NCI-H2171 (cell line): ENCODE measurements at regions not wholly inside any gene's neighbourhood (a gene's known extent, or its start where the extent isn't known, plus 50 kb on each side); places are given as distances from the start of the nearest gene placed in this dataset.
"Not testable (repeated sequence)": the region's sequence is repeated elsewhere in the genome, so short reads cannot be mapped to it uniquely, and the experiment has no call there.

ENCODE experiments used
- DNase-seq: peaks from one replicate; lab custom pipeline; 2025; lab: John Stamatoyannopoulos, UW

DNA sequence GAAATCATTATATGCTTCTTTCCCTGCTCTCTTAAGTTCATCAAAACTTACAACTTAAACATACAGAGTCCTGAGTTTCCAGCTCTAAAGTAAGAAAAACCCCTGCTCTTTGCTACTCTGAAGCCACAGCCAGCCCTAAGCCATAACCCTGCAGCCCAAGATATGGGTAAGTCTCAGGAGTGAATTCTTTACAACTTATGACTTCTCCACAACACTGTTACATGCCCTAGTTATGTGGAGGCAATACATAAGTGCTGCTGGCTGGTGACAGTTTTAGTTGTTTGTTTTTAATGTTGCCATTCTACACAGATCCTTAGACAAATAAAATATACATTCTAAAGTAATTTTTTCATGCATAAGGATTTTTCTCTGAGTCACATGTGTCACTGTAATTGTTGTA, 100.2 kb downstream of the FBXO8 start:
- no peak for DNase-seq

DNA sequence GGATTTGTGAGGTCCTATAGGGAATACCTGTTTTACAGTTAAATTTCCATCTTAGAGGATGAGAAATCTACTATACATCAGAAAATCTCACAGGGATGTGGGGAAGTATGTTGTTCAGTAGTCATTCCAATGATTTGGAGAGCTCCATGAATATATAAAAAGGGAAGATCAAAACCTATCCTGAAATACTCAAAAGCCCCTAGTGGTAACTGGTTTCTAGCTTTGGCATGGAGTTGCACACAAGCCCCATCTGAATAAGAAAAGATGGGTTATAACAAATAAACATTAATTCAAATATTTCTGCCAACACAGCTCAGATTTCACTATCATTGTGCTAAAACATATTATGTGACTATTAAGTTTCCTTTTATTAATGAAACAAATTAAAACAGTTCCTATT, 101.6 kb downstream of the FBXO8 start:
- no peak for DNase-seq

DNA sequence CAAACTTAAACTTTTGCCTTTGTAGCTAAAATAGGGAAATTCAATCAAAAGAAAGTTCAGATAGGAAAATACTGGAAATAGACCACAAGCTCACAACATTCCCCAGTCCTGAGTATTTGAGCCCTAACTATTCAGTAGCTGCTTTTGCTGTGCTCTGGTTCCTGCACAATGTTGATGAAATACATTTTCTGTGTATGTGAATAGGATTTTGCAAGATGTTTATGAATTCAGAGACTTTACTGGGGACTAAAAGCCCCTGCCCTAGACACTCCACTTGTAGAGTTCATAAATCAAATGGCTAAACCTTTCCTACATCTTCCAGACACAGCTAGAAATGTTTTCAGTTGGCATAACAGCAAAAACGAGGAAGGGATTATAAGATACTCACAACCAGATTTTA, 105.9 kb downstream of the FBXO8 start:
- no peak for DNase-seq

DNA sequence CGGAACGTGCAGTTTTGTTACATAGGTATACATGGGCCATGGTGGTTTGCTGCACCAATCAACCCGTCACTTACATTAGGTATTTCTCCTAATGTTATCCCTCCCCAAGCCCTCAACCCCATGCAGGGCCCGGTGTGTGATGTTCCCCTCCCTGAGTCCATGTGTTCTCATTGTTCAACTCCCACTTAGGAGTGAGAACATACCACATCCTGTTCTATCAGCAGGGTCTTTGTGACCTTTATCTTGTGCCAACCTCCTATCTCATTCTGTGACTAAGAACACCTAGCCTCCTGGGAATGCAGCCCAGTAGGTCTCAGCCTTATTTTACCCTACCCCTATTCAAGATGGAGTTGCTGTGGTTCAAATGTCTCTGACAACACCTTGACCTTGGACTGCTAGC, 107.6 kb downstream of the FBXO8 start:
- DNase-seq = not testable (repeated sequence)

DNA sequence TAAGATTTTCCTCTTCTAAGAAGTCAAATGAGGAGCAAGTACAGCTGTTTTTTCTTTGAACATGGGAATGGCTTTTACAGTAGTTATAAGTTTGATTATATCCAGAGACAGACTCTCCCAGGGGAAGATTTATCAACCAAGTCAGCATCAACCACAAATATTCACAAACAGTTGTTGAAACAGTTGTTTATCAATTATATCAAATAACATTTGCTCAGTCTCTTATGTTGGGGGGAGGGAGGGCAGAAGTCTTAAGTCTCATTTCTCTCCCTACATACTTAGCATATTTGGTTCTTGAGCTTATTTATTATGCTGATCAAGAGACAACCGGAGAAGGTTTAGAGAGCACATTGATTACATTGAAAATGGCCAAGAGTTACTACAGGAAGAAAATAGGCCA, 110.1 kb downstream of the FBXO8 start:
- DNase-seq = no peak

DNA sequence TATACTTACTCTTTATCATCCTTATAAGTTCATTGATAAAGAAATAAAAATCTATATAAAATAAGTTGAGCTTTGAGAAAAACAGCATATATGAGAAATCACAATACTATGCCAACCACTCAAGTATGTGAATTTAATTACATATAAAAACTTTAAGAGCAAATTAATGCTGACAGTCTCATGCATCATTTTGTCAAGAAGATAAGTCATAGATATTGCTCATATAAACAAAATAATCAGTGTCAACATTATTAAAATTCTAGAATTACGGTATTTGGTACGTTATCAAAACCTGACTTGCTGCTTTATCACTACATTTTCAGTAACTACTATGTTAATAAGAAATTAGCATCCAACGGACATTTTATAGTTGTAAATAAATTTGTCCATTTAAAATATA, 111.2 kb downstream of the FBXO8 start:
- no peak for DNase-seq

DNA sequence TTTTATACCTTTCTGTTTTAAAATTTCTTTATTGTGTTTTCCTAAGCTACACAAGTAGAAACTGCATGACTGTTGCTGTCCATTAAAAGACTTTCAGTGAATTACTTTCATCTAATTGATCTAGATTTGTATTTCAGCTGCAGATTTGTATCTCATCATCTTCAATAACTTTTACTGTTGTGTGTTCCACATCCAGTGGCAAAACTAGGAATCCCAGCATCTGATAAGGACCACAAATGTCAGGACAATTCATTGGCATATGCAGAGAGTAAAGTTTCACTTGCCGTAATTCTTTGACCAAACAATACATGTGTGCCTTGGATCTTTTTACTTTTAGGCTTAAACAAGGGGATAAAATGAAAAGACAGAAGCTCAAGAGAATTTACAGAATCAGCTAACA, 112.6 kb downstream of the FBXO8 start:
- no peak for DNase-seq

DNA sequence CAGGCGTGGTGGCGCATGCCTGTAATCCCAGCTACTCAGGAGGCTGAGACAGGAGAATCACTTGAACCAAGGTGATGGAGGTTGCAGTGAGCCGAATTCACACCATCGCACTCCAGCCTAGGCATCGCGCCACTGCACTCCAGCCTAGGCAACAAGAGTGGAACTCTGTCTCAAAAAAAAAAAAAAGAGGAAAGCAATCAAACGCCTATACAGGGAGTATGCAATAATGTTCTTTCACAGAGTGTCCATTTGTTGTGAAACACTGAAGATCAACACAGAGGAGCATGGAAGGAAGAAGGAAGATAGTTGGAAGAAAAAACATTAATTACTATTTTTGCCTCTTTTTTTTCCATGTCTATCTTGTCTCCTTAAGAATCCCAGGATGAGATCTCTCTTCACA, 113.4 kb downstream of the FBXO8 start:
- DNase-seq = no peak

DNA sequence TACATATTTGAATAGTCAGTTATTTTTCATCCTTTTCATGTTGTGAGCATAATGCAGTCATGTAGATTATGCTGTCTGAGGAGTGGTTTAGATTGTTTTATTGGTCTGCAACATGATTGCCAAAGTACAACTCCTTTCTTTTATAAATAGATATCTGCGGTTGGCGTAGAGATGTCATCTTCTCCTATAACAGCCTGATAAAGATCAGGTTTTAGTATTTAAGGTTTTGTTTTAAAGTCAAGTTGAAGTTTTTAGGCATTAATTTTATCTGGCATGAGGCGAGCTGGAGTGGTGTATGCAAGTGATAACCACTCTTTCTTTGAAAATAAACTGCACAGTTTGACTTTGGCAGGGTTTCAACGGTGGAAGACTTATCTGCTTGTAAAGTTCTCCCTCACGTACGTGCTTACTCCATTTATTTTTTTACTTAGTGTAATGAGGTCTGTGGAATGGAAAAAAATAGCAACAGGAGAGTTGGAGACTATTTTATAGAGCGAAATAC, 126.3 kb downstream of the FBXO8 start:
- DNase-seq = no peak

DNA sequence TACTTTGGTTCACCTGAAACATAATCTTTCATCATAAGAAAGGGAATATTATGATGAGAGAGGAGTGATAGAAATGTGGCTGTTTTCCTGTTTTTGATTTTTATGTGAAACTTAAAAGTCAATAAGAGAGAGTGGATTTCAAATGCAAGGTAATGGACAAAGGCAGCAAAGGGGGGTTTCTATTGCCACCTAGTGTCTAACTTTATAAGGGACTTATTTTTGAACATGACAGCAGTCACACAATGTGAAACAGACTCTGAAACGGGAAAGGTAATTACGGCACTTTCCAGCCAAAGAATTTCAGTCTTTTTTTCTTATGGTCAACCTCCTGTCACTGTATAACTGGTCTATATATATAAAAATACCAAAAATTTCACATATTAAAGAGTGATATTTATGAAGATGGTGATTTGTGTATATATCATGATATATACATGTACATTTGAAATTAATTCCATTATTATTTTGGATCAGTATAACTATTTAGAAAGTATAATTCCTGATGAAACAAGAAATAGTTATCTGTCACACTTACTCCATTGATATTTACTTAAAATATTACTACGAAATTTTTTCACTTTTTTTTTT, 127.1 kb downstream of the FBXO8 start:
- peak; percentile 2 for DNase-seq

DNA sequence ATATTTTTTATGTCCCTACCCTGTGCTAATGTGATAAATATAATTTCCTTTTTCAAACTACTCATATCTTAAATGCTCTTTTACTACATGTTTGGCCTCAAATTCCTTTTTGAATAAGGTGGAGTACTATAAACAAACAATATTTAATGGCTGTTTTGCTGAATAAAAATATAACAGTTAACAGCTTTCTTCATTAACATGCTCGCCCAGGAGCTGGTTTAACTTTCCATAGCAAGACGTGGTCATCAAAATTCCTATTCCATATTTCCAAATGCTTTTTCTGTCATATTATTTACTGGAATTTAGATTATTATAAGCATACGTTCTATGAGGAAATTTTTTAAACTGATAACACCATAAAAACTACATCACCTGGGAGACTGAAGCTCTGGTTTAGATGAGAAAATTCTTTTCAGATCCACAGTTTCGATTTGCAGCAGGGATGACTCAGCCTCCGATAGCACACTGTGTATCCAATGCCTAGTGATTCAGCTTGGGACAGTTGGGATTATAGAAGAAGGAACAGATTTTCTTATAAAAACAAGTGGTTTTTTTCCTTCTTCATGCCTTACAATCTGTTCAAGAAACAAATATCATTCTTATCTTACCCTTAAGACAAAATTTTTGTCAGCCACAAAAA, 129.1 kb downstream of the FBXO8 start:
- no peak for DNase-seq

DNA sequence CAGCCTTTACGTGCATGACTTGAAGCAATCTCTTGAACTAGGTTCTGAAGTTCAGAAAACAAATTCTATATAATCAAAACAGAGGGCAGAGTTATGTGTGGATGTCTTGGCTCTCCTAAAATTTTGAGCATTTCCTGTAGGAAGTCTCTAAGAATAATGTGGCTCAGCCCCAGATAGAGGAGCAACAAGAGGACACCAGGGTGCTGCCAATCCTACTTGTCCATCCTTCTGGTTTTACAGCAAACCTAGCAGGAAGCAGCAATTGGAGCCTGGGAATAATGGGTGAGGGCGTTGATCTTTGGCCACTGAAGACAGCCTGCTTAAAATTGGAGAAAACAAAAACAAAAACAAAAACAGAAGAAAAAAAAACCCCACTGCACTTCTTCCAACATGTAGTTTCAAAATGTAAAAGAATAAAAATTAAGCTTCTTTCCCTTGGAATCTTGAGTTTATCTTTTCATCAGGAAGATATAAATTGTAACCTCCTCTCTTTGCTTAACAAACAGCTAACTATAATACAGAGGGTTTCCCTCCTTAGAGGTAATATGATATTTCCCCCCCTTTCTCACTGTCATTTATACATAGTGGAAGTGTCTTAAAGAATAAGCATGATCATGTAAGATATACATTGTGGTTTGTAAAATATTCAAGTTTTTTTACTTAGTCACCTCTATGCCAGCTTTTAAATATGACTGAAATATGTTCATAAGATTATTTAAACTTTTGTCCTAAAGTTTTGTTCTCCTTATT, 130.6 kb downstream of the FBXO8 start:
- DNase-seq = no peak

DNA sequence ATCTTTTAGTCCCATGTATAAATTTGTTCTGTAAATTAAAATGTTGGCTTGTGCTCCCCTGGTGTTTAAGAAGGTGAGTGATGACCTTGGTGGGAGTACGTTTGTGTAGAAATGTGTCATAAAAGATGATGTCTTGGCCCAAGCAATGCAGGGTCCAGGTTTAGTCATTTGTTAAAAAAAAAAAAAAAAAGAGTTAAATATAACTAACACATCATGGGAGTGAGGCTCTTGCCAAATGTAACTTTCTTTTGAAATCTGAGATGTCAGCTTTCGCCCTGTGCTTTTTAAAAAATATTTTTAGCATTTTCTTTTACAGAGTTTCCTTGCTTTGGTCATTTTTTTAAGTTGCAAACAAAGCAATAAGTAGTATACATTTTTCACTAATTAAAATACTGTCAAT, 135.6 kb downstream of the FBXO8 start:
- no peak for DNase-seq

DNA sequence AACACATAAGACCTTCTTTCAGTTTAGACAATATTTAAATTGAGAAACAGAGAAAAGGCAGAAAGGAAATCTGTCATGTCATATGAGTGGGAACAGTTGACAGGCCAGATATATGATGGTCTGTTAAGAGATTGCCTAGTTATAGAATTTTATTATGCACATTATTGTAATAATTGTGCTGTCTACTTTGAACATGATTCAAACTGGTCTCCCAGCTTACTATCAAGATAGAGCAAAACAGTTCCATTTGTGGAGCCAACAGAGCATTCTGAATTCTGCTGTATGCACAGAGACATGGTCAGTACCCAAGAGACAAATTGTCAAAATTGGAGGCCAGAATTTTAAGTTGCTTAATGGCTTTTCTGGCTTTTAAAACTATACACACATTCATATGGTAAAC, 139.4 kb downstream of the FBXO8 start:
- no peak for DNase-seq

DNA sequence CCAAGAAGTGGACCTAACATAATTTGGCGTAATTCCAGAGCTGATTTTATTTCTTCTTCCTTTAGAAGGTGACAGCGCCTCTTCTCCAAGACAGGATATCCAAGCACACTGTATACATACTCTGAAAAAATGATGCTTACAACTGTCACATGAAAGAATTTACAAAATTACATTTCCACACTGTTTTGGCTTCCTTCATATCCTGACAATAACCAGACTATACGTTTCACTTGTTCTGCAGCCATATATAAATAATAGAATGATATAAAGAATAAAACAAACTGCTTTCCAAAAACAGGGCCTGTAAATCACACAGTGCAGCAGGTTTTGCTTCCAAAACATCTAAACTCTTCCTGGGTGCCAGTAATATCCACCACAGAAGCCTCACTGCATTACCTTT, 141.6 kb downstream of the FBXO8 start:
- DNase-seq = no peak

DNA sequence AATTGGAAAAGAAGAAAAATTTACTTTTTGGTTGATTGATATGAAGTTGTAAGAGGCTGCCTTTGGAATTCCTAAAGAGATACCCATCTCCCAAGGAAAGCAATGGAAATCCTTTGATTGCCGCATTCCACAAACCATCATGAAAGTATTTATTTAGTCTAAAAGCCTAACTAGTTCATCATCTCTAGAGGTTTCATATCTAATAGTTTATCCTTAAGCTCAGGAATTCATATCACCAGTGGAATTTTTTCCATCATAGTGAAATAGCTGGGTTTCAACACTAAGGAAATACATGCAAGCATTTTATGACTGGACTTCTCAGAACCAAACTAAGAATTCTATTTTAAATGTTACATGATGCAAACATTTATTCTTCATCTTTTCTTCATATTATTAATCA, 144.9 kb downstream of the FBXO8 start:
- no peak for DNase-seq

DNA sequence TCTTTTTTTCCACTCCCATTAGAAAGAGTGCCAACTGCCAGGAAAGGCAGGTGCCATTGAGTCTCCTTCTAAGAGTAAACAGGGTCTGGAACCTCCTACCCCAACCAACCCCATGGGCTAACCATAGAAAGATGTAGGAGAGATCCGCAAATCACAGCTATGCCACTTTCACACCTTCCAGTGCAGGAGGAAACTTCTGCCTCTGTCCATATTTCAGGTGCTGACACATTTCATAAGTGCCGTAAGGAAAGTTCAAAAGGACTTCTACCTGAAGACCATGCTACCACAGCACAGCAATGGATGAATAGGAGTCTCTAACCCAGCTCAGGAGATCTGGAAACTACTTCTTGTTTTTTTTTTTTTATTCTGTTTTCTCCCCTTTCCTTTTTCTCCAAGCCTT, 145.8 kb downstream of the FBXO8 start:
- DNase-seq = no peak

DNA sequence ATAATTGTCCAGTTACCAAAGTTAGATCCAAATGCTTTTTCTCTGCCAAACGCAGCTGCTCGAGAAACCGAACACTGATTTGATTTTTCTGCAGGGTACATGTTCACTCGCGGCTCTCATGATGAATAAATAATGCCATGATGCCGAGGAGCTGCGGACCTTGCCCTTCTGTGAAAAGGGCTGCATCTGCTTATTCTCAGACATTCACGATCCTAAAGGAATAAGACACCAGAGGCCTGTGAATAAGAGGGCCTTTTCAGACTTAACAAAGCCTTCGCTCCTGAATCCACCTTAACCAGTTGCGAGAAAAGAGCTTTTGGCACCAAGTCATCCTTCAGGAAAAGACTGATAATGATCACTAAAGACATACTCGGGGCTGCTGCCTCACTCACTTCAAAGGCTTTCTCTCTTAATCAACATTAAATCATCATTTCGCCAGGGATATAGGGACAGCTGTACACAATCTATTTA, 147.5 kb downstream of the FBXO8 start:
- no peak for DNase-seq

DNA sequence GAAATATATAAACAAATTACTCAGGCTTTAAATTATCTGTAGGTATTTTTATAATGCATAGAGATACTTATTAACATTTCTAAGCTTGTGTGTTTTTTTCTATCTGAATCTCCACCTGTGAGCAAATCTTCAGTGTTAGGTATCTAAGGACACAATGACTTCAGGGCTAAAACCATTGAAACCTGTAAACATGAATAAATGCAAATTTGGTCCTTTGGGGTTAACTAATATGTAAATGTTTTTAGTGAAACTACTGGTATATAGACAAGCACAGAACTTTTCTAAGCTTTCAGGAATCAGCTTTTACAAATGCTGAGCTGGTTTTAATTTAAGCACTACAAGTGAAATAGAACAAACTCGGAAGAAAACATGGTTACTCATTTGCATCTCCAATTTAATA, 147.9 kb downstream of the FBXO8 start:
- DNase-seq = no peak

DNA sequence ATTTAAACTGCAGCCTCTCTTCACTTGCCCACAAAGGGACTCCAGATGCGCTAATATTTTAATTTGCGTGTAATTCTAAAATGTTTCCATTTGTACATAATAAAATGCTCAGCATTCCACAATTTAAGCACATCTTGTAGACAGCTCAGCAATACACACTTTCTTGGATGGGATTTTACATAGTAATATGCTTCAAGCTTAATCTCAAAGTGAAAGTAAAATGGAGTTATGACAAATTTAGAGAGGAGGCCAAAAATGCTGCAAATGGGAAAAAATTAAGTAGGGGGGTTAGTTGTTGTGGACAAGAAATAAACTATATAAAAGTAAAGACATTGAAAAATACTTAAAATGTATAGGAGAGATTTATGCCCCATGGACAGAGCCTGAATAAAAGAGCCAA, 149.1 kb downstream of the FBXO8 start:
- DNase-seq = no peak

DNA sequence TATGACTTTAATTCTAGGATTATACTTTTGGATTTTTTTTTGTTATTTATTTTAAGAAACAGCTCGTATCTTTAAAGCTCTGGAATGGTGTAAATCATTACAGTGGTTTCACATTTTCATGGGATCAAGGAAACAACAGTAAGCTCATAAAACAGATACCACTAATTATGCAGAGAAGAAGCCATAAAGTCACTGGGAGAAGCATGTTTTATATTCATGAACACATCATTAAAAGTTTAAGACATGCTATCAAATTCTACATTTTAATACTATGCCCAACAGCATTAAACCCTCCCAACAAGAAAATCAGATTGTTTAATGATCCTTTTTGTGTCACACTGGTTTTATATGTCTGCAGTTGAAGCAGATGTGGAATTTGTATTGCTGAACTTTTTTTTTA, 149.9 kb downstream of the FBXO8 start:
- no peak for DNase-seq

DNA sequence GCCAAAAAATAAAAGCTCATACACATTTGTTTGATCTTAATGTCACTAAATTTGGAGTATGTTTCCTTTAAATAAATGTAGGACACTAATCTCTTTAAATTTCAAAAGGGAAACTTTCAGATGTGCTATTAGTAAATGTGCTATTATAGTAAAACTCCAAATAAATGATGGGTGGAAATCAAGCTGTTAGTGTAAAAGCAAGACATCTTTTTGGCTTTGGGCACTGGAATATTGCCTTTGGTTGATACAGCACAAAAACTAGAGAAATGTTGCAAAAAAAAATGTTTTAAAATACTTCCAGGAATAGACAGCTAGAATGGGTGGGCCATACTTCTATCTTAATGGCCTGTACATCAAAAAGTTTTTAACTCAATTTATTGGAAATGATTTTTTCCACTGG, 151.6 kb downstream of the FBXO8 start:
- DNase-seq = no peak

DNA sequence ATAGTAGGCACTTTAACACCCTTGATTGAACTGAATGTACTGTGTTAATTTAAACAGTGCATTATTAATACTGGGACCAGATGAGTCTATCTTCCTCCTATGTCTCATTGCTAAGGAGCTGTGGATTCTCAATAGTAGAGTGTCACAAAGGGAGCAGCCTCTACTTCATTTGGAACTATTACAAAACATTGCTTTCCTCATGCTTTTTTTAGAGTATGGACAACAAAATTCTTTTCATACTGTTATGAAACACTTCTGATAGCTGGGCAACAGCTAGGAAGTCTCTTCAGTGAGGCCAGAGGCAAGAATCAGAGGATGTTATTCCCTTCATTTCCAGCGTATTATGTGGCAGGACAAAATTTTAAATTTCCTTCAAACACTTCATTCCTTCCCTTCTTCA, 160.8 kb downstream of the FBXO8 start:
- no peak for DNase-seq
